Lower leg skin (tissue), 3 donors: ENCODE measurements at regions not wholly inside any gene's neighbourhood (a gene's known extent, or its start where the extent isn't known, plus 50 kb on each side); places are given as distances from the start of the nearest gene placed in this dataset.

Experiments used
- CTCF ChIP-seq, 3 donors: fragments of 450-650 bp; IDR thresholded peaks; one replicate each; pipeline ENCODE4 v1.5.1; 2016; ENCODE audit warnings: antibody characterized with exemption in 3 of 3, mild to moderate bottlenecking in 3 of 3, moderate library complexity in 2 of 3
- POLR2A ChIP-seq, 2 donors: fragments of 450-650 bp; IDR thresholded peaks; one replicate each; pipeline ENCODE4 v1.6.1; 2016 to 2017; ENCODE audit warnings: antibody characterized with exemption in 2 of 2, mild to moderate bottlenecking in 1 of 2, moderate library complexity in 1 of 2

GRCh38 chr2:133705287-133705686 lies 137.0 kb upstream of the NCKAP5 start:
- no peak for TF ChIP-seq CTCF (IDR thresholded peaks at IDR 0.05)
- no peak for TF ChIP-seq POLR2A (IDR thresholded peaks at IDR 0.05)
